HG03103 (cell line): ENCODE measurements at regions not wholly inside any gene's neighbourhood (a gene's known extent, or its start where the extent isn't known, plus 50 kb on each side); places are given as distances from the start of the nearest gene placed in this dataset.
"Not testable (repeated sequence)": the region's sequence is repeated elsewhere in the genome, so short reads cannot be mapped to it uniquely, and the experiment has no call there.

Source experiments
- ATAC-seq: cut with Tn5 transposase; IDR thresholded peaks from one replicate; pipeline ENCODE4 v1.9.1; 2021; ENCODE audit warnings: low read depth; ENCODE audit not compliant: unreplicated experiment

DNA sequence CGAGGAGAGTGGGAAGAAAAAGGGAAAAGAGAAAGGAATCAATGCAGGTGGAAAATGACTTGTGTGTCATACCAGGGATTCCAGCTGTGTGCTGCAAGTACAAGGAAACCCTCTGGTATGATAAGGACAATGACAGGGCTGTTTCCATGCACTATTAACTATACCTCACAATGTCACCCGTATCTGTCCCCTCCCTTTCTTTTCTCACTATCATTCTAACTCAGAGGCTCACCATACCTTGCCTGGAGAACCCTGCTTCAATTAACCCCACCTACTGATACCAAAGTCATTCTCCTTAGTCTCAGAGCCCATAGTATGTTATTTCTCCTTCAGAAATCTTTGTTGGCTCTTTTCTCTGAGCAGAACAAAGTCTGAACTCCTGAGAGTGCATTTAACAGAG is 236.2 kb upstream of the NREP start:
- ATAC-seq, result no peak

DNA sequence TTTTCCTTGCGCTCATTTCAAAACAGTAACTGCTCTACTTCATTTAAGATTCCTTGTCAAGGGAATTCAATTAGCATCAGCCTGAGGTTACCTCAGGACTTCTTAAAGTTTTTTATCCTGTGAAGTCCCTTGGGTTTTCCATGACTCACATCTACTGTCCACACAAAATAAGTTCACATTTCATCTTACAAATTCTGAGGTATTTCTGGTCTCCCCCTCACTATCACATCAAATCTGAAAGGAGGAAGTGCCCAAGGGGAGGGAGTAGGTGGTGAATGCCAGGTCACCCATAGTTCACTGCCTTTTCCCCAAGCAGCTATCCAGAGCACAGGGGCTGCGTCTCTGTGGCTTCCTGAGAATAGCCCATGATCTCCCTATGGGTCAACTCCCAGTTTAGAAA is 227.1 kb upstream of the NREP start:
- no peak for ATAC-seq

DNA sequence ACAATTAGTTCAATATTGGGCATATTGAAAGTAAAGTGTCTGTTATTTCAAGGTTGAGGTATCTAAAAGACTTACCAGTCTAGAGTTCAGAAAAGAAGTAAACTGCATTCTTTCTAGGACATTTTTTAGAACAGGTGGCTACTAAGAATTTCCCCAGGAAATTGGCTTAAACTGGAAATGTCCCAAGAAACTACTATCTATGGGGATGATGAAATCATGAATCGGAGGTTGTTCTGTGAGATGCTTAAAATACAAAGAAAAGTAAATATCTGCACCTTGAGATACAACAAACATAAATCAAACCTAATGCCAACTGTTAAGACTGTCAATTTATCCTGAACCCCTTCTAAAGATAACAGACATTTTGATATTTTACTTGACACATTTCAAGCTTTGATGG is 226.5 kb upstream of the NREP start:
- ATAC-seq, result no peak

DNA sequence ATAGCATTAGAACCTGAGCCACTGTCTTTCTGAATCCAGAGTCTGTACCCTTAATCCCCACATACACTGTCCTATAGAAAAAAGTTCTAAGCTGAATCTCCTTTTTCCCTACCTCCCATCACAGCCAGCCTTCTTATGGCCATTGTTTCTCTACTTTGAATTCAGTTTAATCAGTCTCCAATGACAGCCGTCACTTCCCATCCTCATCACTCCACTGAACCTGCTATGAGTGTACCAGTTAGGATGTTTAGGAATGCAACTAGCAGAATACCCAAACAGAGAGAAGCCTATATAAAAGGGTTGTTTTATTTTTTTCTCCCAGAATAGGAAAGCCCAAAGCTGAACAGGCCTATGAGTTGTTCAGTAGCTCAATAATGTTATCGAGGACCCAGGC is 220.4 kb upstream of the NREP start:
- no peak for ATAC-seq

DNA sequence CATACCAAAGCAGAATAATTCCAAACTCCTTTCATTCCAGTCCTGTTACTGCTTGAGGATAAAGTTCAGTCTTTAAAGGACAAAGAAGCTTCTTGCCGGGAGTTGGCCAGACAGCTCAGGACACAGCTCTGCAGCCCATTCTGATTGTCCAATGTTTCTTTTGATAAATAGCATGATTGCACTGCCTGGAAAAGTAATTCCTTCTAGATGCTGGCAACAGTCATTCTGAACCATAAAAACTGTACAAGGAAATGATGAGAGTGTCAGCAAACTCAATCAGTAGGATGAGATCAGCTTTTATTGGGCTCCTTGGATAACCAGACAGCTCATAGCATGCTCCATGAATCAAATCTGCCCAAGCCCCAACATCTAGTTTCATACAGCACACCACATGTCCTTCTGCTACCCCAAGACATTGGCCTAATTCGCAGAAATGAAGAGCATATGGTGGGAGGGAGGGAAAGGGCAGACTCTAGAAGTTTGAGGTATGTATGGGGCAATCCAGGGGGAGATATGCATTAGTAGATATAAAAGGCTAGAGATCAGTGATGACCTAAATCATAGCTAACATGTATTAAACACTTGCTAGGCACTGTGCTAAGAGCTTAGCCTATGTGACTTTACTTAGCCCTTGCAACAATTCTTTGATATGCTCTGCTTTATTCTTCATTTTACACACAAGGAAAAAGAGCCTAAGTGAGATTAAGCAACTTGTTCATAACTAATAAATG is 219.9 kb upstream of the NREP start:
- no peak for ATAC-seq

DNA sequence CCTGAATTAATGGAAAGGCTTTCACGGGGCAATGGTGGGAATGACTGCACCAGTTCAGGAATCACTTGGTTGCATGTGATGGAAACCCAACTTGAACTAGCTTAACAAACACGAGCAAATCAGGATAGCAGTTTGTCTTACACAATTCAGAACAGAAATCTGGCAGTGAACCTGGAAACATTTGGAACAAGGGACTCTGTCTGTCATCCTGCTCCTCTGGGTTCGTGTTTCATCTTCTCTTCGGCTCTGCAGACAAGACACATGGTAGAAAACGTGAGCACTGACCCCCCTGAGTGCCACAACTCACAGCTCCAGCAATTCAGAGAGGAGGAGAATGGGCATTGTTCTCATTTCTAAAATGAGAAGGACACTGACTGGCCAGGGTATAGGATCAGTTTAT is 218.1 kb upstream of the NREP start:
- ATAC-seq, result no peak

DNA sequence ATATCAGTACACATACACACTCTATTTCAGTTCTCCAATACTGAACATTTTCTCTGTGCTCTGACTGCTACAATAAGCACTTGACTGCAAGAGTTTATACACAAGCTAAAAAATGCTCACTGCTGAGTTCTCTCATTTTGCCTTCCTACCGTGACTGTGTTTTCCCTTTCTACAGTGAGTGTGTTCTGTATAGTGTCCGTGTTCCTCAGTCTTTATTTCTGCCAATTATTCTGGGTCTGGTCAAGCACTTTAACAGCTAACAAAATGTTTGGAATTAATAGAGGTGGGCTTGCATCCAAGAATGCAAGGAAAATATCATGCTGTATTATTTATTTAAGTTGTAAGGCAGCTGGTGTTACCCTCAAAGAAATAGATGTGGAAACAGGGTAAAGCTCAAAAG is 217.0 kb upstream of the NREP start:
- ATAC-seq, result no peak

DNA sequence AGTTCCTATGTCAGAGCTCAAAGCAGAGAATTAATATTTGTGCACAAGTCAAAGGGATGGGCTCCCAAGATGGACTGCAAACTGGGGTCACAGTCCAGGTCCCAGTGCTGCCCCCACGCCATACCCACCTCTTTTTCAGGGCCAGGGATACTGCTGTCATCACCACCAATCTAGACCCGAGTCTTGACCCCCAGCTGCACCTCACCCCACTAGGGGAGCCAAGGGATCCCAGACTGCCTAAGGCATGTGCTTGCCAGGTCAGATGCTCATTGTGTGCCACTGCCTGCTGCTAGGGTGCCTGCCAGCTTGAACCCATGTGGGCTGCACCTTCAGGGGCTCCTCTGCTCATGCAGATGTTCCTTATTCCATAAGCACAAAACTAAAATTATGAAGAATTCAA is 215.6 kb upstream of the NREP start:
- ATAC-seq, result no peak

DNA sequence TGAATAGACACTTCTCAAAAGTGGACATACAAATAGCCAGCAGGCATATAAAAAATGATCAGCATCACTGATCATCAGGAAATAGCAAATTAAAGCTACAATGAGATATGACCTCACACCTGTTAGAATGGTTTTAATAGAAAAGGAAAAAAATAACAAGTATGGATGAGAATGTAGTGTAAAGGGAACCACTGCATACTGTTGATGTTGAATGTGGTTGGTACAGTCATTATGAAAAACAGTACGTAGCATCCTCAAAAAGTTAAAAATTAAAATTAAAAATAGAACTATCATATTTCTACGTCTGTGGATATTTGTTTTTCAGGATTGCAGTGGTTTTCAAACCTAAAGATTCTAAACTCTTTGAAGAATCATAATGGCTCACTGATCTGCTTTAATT is 215.1 kb upstream of the NREP start:
- no peak for ATAC-seq

DNA sequence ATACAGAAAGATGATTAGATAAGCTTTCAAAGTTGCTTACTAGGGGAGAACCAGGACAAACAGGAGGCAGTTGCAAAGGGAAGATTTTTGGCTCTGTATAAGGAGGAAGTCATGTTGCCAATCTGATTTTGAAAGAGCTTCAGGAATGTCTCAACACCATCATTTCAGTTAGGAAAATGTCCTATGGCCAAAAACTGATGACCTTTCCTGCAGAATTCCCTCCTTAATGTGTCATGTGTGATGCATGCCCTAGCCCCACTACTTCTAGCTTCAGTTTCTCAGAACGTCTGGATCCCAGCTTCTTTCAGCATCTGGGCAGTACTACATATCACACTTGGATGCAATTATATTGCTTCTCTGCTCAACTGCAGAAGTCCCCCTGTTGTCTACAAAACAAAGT is 211.5 kb upstream of the NREP start:
- no peak for ATAC-seq

DNA sequence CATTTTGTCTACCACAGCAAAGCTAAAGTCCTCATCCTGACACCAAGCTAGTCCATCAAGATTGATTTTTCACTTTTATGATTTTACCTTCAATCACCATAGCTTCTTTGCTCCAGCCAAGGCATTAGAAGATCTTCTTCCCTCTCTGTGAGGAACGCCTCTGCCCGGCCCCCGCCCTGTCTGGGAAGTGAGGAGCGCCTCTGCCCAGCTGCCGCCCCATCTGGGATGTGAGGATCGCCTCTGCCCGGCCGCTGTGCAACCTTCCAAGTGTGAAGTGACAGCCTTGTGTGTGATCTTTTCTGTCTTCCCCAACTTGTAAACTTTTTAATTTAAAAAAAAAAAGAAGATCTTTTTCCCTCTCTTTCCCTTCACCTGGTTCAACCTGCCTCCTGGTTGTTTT is 210.5 kb upstream of the NREP start:
- ATAC-seq, result no peak

DNA sequence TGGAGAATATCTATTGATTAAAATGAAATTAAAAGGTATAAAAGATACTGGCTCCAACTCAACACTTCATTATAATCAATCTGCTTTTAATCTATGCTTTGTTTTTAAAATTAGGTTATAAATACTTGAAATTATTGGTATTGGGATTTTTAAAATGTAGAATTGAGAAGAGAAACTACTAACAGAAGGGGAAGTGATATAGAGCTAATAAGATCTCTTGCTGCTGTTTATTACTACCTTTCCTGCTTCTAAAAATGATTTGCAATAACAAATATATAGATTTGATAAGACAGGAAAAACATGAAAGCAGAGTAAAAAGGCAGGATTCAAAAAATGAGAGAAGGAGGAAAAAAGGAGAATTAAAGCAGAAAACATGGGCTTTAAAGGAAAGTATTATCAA is 209.3 kb upstream of the NREP start:
- no peak for ATAC-seq

DNA sequence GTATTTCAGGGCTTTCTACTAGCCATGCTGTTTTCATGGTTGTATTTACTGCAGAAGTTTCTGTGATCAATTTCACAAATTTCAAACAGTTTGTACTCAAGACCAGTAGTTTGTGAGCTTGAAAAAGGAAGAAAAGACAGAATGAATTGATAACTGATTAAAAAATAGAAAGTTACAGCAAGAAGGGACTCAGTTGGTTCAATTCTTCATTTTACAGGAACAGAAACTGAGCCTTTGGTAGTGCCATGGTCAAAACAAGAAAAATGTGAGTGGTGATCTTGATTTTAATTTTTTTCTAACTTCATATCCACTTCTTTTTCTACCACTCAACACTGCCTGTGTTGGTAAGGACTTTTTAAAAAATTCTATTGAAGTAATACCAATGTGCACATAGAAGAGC is 206.6 kb upstream of the NREP start:
- ATAC-seq, result no peak

DNA sequence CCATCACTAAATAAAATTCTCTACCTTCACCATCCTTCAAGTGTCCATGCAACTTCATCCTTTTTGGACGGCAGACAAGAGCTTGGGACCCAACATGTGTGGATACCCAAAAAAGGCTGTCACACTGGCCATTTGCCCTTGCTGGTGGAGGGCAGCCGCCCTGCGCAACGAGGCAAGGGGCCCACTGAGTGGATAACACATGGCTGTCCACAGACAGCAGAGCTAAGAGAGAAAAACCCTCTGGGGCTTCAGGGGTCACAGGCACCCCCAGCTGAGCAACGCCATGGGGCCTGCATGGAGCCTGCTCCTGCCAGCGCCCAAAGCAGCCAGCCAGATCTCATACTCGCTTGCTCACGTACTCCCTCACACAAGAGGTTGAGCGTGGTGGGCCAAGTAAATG is 205.9 kb upstream of the NREP start:
- no peak for ATAC-seq

DNA sequence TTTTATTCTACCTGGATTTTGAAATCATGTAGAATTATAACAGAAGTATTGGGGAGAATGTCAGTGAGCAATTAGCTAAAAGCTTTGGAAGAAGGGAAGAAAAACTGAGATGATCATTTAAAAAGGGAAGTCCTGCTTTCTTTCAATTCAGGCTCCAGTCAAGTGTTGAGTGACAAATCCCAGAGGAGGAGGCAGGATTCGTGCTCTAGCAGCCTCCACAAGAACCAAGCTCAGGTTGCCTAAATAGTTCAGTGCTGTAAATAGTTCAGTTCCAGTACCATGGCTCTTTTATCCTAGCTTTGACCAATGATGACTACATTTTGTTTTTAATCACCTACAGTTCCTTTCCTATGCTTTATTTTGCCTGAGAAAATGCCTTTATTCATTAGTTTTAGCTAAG is 204.9 kb upstream of the NREP start:
- no peak for ATAC-seq

DNA sequence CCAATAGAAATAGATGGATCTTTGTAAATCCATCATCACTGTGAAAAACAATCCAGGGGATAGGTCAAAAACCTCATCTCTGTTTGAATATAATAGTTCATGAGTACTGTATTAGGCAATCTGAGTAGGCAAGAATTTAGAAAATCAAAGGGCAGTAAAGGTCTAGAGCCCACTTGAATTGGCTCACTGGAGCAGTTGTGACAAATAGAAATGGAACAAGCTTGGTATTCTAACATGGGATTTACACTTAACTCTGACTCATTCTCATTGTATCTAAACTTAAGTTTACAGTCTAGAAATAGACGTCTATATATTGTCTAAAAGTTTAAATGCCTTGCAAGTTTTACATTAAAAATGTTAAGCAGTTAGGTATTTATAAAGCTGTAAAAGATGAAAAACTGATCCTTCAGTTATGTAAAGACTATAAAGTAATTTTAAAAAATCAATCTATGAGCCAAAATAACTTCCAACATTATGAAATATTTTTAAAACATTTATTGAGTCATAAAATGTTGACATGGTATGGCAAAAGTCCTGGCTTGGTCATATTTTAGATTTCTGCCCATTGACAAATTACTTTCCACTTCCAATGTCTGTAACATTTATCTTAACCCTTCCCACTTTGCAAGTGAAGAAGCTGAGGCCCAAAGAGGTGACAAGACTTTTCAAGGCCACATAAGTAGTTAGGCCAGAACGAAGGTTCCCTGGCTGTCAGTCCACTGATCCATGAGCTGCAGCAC is 203.7 kb upstream of the NREP start:
- no peak for ATAC-seq

DNA sequence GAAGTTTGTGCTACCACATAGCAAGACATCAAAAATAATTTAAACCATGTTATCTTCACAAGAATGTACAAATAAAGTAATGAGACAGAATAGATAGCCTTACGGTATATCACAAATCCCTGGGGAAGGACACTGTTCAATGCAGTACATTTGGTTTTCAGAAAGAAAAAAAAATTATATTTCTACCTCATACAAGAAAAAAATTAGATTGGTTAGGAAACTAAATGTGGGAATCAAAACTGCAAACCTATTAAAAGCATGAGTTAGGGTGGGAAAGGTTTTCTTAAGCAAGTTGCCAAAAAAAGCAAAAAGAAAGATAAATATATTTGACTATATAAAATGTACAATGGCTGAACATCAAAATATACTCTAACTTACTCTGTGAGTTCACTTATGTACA is 201.9 kb upstream of the NREP start:
- no peak for ATAC-seq

DNA sequence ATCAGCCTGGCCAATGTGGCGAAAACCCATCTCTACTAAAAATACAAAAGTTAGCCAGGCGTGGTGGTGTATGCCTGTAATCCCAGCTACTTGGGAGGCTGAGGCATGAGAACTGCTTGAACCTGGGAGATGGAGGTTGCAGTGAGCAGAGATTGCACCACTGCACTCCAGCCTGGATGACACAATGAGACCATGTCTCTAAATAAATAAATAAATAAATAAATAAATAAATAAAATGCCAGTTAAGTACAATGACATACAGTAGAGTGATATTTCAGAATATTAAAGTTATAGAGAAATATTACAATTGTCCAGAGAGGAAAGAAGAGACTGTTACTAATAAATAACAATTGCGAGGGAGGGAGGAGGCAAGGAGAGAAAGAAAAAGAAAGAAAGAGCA is 199.8 kb upstream of the NREP start:
- not testable (repeated sequence) for ATAC-seq

DNA sequence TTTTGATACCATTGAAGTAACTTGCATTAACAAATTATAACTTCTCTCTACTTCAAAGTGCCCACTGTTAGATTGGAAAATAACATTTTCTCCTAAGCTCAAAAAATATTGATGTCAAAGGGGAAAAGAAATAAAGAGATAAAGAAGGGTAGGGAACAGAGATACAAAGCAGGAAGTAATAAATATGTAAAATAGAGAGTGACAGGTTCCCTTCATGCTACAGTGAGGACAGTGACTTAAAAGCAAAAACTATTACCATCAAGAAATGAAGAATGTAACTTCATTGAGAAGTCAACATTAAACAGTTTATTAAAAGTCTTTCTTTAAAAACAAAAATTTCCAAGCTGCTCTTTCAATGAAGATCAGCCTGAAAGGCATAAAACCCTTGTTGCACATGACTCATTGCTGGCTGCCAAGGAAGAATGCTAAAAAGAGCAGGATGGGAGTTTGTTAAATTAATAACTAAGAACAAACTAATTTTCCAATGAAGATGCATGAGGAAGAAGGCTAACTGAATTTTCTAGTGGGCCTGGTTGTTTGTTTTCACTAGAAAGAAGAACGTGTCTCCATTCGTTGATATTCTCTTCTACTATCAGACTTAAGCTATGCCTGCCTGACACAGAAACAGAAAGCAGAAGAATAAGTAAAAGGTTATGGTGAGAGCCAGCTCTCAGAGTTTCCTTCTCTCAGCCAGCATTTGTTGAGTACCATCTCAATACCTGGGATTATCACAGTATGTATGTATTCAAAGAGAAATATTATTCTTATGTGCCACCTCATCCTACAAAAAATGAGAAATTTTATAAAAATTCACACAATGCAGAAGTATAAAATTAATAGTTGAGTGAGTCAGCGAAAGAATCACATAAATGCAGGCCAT is 197.8 kb upstream of the NREP start:
- peak; percentile 65 for ATAC-seq

DNA sequence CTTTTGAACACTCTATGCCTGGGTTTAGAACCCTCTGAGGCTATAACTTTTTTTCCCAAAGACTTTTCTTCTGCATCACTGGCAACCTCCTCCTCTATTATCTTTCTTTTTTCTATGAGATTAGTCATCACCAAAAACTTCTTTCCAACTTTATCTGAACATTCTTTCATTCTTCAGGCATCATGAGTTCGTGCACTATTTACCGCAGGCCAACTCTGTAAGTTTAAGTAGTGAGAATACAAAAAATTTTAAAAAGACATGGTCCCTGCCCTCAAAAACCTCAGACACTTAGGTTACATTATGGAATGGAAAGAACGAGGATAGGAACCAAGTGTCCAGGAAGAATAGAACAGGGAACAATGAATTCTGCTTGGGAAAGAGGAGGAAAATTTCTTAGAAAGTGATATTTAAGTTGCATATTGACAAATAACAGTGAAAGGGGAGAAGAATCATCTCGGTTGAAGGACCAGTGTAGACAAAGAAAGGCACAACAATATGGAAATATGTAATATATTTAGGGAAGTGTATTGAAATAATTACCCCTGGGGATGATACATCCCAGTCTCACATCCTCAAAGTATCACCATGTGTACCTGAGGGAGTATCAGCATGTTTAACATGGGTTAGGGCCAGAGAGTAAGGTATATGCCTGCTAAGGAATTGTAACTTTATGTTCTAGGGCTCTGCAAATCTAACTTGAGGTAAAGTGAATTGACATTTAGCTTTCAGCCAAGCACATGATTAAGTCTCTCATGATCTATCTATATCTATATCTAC is 196.5 kb upstream of the NREP start:
- ATAC-seq, result no peak

DNA sequence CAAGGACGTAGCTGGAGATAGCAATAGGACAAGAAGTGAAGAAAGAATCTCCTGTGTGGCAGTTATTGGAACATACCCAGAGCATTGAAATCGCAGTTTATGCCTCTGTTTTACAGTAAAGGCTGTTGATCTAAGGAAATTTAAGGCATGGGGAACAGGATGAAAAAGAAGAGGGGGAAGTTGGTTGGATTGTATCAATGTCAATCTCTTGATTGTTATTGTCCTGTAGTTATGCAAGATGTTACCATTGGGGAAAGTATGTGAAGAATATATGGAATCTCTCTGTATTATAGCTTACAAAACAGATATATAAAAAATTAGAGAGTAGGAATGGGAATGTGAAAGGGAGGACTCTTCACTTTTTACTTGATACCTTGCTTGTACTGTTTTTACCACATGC is 195.6 kb upstream of the NREP start:
- ATAC-seq, result no peak
